ENCODE measurements at regions not wholly inside any gene's neighbourhood (a gene's known extent, or its start where the extent isn't known, plus 50 kb on each side); places are given as distances from the start of the nearest gene placed in this dataset.

DNA sequence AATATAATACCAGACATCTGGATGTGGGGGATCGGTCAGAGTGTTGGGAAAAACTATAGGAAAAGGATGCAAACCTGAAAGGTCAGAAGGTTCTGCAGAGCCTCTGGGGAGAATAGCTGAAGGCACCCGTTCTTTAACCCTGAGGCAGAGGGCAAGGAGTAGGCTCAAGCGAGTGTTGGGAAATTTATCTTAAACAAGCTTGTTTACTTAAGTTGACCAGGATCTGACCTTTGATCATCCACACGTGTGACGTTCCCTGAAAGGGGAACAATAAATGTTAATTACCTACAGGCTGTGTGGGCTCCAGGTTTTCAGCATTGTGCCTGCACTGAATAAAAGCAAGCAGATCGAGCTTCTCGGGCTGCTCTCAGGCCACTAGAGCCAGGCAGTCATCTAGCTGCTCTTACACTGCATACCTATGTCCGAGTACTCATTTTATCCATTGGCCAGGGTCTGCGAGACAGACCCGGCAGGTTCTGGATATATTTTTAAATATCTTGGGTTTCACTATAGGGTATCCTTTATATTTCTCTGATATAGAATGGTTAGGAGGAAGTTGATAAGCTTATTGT is 400.6 kb upstream of the CHST9 start:
- no peak for DNase-seq (ENCODE audit: low spot score)
- H3K27ac ChIP-seq = no peak overlapping the region
- POLR2A ChIA-PET (ENCODE audit: low non-redundant PET) = no interaction called here
- CTCF ChIA-PET = no interaction called here
- TF ChIP-seq, protein P1, sequence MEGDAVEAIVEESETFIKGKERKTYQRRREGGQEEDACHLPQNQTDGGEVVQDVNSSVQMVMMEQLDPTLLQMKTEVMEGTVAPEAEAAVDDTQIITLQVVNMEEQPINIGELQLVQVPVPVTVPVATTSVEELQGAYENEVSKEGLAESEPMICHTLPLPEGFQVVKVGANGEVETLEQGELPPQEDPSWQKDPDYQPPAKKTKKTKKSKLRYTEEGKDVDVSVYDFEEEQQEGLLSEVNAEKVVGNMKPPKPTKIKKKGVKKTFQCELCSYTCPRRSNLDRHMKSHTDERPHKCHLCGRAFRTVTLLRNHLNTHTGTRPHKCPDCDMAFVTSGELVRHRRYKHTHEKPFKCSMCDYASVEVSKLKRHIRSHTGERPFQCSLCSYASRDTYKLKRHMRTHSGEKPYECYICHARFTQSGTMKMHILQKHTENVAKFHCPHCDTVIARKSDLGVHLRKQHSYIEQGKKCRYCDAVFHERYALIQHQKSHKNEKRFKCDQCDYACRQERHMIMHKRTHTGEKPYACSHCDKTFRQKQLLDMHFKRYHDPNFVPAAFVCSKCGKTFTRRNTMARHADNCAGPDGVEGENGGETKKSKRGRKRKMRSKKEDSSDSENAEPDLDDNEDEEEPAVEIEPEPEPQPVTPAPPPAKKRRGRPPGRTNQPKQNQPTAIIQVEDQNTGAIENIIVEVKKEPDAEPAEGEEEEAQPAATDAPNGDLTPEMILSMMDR (conservative IDR thresholded peaks at IDR 0.05; ENCODE audit: low read depth) = no peak

GRCh38 chr18:27583466-27583865 is 398.4 kb upstream of the CHST9 start:
- ChIA-PET CTCF (no interaction called here), POLR2A (ENCODE audit: low non-redundant PET) (no interaction called here)
- H3K27ac ChIP-seq = no peak overlapping the region
- TF ChIP-seq, protein P1 (conservative IDR thresholded peaks at IDR 0.05; ENCODE audit: low read depth) = no peak
- DNase-seq (ENCODE audit: low spot score) = no peak

DNA sequence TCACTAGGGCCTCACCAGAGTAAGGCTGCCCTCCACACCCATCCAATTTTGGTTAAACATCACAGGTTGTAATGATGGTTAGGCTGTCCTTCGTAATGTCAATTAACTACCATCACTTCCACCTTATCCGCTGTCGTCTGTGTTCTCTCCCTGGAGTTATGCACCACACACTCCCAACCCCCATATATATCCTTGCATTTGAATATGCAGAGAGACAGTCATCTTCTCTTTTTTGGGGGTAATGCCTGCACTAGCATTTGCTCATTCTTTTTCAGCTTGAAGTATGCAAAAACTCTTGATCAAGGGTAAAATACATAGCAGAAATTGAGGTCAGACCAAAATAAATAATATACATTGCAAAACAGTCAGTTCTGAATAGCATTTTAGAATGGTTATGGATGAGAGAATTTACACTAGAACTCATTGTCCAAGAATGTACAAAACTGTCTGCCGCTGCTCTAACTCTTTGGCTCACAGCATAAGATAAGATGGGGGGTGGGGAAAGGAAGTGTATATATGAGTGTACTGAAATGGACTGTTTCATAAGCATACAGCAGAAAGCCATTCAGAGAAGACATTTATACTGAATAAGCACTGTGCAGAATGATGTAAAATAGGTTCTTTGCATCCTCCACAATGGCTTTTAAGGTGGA is 397.8 kb upstream of the CHST9 start:
- ChIA-PET POLR2A (ENCODE audit: low non-redundant PET) (no interaction called here), CTCF (no interaction called here)
- TF ChIP-seq, protein P1 (conservative IDR thresholded peaks at IDR 0.05; ENCODE audit: low read depth) = no peak
- H3K27ac ChIP-seq = no peak overlapping the region
- no peak for DNase-seq (ENCODE audit: low spot score)

DNA sequence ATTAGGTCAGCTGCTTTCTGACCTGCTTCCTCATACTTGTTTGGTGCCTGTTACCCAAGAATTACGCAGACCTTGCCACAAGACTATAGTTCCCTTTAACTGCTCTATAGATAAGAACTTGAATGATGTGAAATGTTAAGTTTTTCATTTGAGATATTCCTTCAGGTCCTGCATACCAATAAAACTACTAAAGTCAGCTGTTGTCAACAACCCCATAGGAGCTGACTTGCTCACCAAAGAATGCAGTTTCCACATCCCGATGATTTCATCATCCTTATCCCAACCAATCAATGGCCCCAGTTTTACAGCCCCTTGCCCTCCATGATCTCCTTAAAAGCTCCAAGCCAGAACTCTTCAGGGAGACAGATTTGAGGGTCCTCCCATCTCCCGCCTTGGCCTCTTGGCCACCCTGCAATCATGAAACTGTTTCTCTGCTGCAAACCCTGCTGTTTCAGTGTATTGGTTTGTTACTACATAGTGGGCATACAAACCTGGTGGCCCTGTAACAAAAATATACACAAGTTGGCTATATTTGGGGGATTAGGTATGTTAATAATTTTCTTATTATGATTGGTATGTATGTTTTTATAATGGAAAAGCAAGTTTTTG is 396.3 kb upstream of the CHST9 start:
- TF ChIP-seq, protein P1 (conservative IDR thresholded peaks at IDR 0.05; ENCODE audit: low read depth) = no peak
- H3K27ac ChIP-seq = no peak overlapping the region
- no peak for DNase-seq (ENCODE audit: low spot score)
- CTCF ChIA-PET = interaction anchor here (0.5 to 0.6 kb wide), 2 partner anchors 28 to 1388 kb away, joined by 5 to 6 read pairs; no protein-coding TSS in a partner anchor
- POLR2A ChIA-PET (ENCODE audit: low non-redundant PET) = no interaction called here

GRCh38 chr18:27579364-27579763 is 394.3 kb upstream of the CHST9 start:
- CTCF ChIA-PET = no interaction called here
- POLR2A ChIA-PET (ENCODE audit: low non-redundant PET) = no interaction called here
- no peak overlapping the region for H3K27ac ChIP-seq
- no peak for DNase-seq (ENCODE audit: low spot score)
- TF ChIP-seq, protein P1 (conservative IDR thresholded peaks at IDR 0.05; ENCODE audit: low read depth) = no peak

DNA sequence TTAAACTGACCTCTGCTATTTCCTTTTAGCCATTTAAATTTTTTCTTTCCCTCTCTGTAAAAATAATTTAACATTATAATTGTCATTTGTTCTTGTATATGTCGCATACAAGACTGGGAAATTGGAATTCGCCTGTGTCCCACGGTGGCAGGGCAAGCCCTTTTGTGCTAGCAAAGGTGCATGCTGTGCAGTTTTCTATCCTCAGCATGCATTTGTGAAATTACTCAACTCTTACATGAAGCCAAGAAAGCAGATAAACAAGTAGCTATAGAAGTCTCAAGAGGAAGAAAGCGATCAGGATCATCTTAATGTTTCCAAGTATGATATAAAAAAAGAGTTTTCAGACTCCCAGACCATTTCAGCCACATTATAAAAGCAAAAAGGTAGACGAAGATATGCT is 392.6 kb upstream of the CHST9 start:
- ChIA-PET POLR2A (ENCODE audit: low non-redundant PET) (no interaction called here), CTCF (no interaction called here)
- no peak for DNase-seq (ENCODE audit: low spot score)
- no peak overlapping the region for H3K27ac ChIP-seq
- TF ChIP-seq, protein P1 (conservative IDR thresholded peaks at IDR 0.05; ENCODE audit: low read depth) = no peak

Data from RWPE1 (cell line).